ENCODE measurements at regions not wholly inside any gene's neighbourhood (a gene's known extent, or its start where the extent isn't known, plus 50 kb on each side); places are given as distances from the start of the nearest gene placed in this dataset.

GRCh38 chr3:64375737-64376136 is 150.5 kb upstream of the PRICKLE2 start (continued):
- TF ChIP-seq ATF6 (CRISPR knock-in tag; conservative IDR thresholded peaks at IDR 0.05) (no peak), RXRA (CRISPR knock-in tag; IDR thresholded peaks at IDR 0.05) (no peak)

GRCh38 chr3:64369390-64369789 is 144.1 kb upstream of the PRICKLE2 start:
- ChIA-PET CTCF (ENCODE audit: low intra/inter-chr PET ratio, low total read pairs) (no interaction called here), POLR2A (no interaction called here)
- H3K27ac ChIP-seq (ENCODE audit: extremely low read length, insufficient read depth, low read length), result no peak overlapping the region
- H3K36me3 ChIP-seq (replicated peaks in 1 of 2; ENCODE audit: control insufficient read depth in 1 of 2, insufficient read depth in 2 of 2, low read length in 2 of 2), result no peaks in the 10 kb centered on the region
- no peaks in the 10 kb centered on the region for H3K79me2 ChIP-seq (ENCODE audit: insufficient read depth, low read length)
- FAIRE-seq, result no peak
- no peaks in the 10 kb centered on the region; the same call in 1 of the 2 replicates for H4K20me1 ChIP-seq (ENCODE audit: insufficient read depth, low read length)
- ATAC-seq, result no peak
- no peak overlapping the region for H3K4me2 ChIP-seq (ENCODE audit: low read depth, low read length)
- H2AFZ ChIP-seq (ENCODE audit: low read length), result no peak overlapping the region
- H3K27me3 ChIP-seq (ENCODE audit: control insufficient read depth in 1 of 2, insufficient read depth in 2 of 2, low read length in 2 of 2), result no peaks in the 10 kb centered on the region
- intact Hi-C loops (cut with micrococcal nuclease; ENCODE audit: unreplicated experiment) (no loop called here), in situ Hi-C loops (cut with HindIII; ENCODE audit: extremely low pct_ligation_motif_present, low pct_unique_long_range_greater_than_20kb) (no loop called here)
- no peaks in the 10 kb centered on the region for H3K4me1 ChIP-seq (ENCODE audit: insufficient read depth, low read length)
- H3K9me3 ChIP-seq (ENCODE audit: low read length), result no peaks in the 10 kb centered on the region
- H3K9ac ChIP-seq (ENCODE audit: insufficient read depth, low read depth, low read length), result no peak overlapping the region
- WGBS (ENCODE audit: low lambda C conversion rate), result 45% methylated on average over 3 of the region's 3 CpGs
- no TSS peak for BruUV-seq (replicated peaks)
- TF ChIP-seq PPARG (CRISPR knock-in tag; conservative IDR thresholded peaks at IDR 0.05) (no peak), ZNF574 (CRISPR knock-in tag; IDR thresholded peaks at IDR 0.05) (no peak), ZKSCAN8 (CRISPR knock-in tag; IDR thresholded peaks at IDR 0.05; ENCODE audit: borderline replicate concordance) (no peak), ARNT (IDR thresholded peaks at IDR 0.05) (no peak)
- H3K4me3 ChIP-seq (replicated peaks in 1 of 3; ENCODE audit: insufficient read depth in 1 of 3, low read depth in 2 of 3, low read length in 3 of 3), result no peak overlapping the region
- DNase-seq (ENCODE audit: low spot score), result no peak

Data from HepG2 (cell line).